SHP77 treated with DMSO at 0.1 percent for 48 hours (cell line): ENCODE measurements at regions not wholly inside any gene's neighbourhood (a gene's known extent, or its start where the extent isn't known, plus 50 kb on each side); places are given as distances from the start of the nearest gene placed in this dataset.

Experiments
- DNase-seq: peaks from one replicate; lab custom pipeline; 2025; lab: John Stamatoyannopoulos, UW

DNA sequence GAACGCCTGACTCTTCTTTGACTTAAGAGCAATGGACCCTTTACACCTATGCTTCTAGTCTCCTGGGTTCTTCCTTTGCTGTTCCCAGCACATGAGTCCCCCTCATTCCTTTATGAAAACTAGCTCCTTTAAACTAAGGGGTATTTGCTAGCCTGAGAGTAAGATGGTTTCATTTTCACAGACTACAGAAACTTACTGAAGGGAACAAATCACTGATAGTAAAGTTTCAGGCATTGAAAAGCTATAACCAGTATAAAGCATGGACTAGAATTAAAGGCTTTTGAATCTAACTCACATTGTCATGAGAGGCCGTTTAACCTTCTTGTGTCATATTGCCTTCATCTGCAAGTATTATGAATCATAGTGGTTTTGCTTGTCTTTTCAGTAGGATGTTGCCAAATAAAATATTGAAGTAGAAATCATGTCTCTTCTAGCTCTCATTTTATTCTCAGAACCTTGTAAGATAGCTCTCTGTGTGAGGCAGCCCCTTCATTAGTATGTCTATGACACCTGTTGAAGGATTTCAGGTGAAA lies 765.9 kb downstream of the NR2F2 start:
- DNase-seq: no peak

- no peak for DNase-seq
Observed at GRCh38 chr15:97099040-97099439, 768.5 kb downstream of the NR2F2 start.

GRCh38 chr15:97101572-97101971 lies 771.1 kb downstream of the NR2F2 start:
- no peak for DNase-seq

- no peak for DNase-seq
Observed at GRCh38 chr15:97114900-97115760, 784.6 kb downstream of the NR2F2 start.

DNA sequence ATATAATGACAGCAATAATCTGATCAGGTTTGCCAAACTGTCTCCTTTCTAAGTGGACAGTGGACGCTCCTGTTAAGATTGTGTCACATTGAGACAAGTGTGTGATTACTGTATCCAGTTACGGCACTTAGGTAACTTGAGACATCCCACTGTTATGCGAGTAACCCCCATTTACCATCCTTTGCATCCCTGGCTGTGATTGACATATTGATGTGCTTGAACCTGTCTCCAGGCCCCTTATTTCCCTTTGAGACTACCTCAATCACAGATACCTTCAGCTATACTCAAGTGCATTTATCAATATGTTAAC lies 785.2 kb downstream of the NR2F2 start:
- DNase-seq: no peak

DNA sequence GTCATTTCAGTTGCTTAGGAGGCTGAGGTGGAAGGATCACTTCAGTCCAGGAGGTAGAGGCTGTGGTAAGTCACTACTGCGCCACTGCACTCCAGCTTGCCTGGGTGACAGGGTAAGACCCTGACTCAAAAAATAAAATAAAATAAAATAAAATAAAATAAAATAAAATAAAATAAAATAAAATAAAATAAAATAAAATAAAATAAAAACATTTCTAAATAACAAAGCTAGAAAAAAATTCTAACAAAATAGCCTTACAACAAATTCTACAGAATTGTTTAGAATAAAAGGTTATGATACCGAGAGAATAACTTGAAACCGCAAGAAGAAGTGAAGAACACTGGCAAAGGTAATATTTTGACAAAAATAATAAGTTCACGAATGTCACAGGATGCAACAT lies 794.3 kb downstream of the NR2F2 start:
- DNase-seq: no peak

GRCh38 chr15:97126553-97127233 lies 796.2 kb downstream of the NR2F2 start:
- DNase-seq: no peak

GRCh38 chr15:97129674-97130073 lies 799.2 kb downstream of the NR2F2 start:
- DNase-seq: no peak

DNA sequence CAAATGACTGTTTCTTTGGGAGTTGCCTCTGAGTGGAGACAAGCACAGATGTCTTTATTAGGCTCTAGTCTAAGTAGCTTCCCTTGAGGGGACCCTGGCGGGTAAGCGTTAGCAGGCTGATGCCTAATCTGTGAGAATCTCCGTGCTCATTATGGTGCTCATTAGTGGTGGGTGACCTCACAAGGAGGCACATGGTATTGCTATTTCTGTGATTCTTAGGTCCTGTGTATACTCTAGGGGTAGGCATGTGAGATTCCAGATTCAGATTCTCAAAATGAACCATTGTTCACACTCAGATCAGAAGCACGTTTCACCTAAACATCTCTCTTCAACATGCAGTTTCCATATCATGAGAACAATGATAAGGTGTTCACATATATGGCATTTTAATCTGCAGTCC lies 809.7 kb downstream of the NR2F2 start:
- no peak for DNase-seq

DNA sequence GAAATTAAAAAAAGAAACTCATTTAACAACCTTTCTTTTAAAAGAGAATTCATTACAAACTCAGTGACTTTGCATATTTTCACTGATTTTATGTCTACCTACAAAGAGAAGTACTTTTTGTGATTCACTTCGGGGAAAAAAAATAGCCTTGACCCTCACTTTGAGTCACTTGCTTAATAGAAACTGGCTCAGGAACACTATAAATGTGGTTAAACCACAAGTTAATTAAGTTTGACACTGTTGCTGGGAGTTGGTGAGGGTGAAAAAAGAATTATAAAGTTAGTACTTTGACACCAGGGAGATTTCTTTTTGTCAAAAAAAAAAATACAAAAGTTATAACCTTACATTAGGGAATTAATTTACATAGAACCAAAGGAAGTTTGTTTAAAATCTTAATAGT lies 810.9 kb downstream of the NR2F2 start:
- DNase-seq: no peak

GRCh38 chr15:97141871-97142270 lies 811.4 kb downstream of the NR2F2 start:
- DNase-seq: no peak

- no peak for DNase-seq
Observed at GRCh38 chr15:97143592-97144376, 813.3 kb downstream of the NR2F2 start.

DNA sequence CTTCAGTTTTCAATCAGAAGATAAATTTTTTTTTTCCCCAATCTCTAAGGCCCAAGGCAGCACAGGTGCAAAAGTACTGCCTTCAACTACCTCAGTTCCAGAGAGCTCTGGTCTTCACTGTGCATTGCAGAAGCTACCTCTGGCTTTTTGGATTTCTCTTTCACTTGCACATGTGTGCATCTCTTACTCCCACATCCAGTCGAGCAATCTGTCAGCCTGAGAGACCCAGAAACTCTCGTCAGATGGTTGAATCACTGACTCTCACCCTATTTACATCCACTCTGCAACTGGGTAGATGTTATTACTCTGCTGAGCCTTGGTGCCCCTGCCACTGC lies 813.8 kb downstream of the NR2F2 start:
- no peak for DNase-seq

DNA sequence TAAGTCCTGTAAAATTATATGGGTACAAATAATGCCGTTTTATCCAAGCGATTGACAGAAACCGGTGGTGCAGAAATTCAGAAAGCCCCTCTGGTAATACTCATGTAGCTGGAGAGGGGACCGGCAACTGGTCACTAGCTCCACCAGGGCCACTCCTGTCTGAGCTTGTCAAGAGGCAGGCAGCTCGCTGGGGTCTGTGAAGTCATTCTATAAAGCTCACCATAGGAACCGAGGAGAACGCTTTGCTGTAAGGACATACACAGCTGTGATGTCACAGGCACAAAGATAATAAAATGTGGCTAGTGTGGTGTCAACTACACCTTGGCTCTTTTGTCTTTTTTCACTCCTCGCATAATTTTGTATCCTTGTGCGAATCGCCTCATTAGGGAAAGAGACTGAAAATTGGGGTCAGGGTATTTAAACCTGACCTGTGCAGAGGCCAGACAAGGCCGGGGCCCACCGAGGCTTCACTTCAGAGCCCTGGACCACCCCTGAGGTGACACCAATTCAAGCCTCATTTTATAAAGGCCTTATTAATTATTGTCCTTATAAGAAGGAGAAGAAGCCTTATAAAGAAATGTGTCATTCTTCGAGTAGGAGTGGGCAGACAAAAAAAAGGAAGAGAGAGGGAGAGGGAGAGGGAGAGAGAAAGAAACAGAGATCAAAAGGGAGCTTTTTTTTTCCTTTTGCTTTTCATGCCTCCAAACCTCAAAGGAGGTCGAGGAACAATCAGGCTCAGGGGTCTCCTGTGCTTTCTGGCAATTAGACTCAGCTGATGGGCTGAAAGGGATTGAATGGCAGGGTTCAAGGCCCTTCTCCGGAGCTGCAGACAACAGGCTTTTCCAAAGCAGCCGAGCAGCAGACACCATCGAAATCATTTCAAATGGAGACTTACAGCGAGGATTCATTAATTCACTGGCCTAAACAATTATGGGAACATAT lies 813.3 kb upstream of the ARRDC4 start:
- no peak for DNase-seq

GRCh38 chr15:97153356-97153965 lies 807.0 kb upstream of the ARRDC4 start:
- no peak for DNase-seq

DNA sequence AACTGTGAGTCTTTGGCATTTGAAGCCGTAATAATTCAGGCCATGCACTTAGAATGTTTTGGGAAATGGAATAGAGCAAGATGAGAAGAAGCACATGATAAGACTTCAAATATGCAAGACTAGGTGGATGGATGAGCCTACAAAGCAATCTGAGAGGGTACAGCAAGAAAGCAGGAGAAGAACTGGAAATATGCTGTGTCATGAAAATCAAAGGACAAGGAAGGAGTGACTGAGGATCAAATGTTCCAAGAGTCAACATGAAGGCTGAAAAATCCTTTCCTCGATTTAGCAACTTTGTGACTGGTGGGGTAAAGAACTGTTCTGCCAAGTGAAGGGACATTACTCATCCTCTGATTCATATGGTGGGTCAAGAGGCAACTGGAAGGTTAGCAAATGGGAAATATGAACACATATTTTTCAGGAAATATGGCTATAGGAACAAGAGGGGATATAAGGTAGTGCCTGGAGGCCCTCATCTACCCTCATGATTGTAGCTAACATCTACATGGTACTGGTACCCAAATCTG lies 803.7 kb upstream of the ARRDC4 start:
- no peak for DNase-seq

DNA sequence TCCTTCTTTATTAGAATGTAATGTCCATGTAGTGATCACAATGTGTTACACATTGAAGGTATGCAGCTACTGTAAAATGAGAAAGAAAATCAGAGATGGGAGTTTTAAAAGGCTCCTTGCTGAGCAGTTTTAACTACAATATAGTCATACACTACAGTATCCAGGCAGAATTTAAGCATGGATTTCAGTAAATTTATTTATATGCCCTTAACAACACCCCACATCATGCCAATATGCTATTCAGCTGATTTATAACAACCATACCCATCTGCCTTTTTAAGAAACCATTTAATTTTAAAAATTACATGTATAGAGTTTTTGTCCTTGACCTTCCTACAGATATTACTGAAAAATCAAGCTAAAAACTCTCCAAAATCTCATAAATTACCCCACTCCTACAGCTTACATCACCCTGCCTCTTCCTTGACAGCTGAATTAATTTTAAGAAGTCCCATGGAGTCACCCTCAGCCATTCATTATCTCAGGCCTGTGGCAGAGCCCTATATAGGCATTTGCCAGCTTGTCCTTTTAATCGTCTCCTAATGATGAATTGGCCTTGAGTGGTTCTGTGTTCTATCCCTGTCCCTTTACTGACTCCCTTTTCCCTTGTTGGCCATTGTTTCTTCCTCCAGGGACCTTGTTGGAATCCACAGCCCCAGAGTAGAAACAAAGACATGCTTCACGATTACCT lies 797.6 kb upstream of the ARRDC4 start:
- no peak for DNase-seq

- no peak for DNase-seq
Observed at GRCh38 chr15:97165205-97165604, 795.3 kb upstream of the ARRDC4 start.

DNA sequence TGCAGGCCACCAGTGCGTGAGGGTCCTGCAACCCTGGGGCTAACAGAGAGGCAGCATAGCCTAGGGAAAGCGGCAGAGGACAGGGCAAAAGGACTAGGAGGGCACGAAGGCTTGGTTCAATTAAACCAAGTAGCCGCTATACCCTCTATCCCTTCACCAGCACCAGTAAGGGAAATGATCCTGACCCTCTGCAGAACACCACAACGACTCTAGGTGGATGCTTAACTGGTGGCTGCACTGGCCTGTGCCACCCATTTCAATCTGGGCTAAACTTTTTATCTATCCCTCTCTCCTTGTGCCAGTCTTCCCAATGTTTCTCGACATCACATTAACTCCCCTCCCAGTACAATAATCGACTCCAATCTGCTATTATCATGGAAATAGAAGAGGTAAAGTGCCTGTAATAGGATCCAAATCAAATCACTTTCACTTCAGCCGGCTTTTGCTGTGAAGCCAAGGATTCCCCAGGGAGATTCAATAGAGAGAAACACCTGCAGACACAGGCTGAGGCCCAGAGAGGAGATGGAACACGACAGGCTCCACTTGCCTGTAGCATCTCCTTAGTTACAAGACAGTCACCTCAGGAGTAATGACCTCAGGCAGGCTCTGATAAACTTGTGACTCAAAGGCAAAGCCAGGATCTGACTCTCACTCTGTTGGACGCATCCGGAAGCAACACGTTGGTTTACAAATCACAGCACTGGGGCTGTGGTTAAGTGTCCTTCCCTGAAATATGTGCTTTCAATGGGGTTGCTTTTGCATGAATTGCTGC lies 791.6 kb upstream of the ARRDC4 start:
- no peak for DNase-seq

DNA sequence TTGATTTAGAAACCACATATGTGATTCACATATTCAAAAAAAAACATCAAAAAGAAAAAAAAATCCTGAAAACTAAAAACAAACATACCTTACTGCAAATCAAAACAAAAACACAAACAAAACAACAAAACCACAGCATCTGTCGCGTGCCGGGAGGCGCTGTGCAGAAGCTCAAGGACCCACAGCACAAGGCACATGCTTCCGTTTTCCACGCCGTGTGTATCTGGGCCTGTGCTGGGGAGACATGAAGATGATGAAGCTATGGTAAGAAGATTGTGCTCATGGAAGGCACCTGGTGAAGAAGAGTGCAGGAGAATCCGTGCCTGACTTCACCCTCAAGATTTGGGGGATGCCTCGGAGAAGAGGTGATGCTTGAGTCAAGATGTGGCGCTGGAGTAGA lies 788.9 kb upstream of the ARRDC4 start:
- no peak for DNase-seq
